GM12873 (cell line): ENCODE measurements at regions not wholly inside any gene's neighbourhood (a gene's known extent, or its start where the extent isn't known, plus 50 kb on each side); places are given as distances from the start of the nearest gene placed in this dataset.

Source experiments
- TF ChIP-seq, protein P1 (sequence below): IDR thresholded peaks from 2 replicates; pipeline ENCODE4 v1.5.1; 2012; ENCODE audit warnings: low read depth, mild to moderate bottlenecking, moderate library complexity, low read length, control low read depth; ENCODE audit not compliant: insufficient read depth; ENCODE audit errors: missing control alignments

- TF ChIP-seq, protein P1, sequence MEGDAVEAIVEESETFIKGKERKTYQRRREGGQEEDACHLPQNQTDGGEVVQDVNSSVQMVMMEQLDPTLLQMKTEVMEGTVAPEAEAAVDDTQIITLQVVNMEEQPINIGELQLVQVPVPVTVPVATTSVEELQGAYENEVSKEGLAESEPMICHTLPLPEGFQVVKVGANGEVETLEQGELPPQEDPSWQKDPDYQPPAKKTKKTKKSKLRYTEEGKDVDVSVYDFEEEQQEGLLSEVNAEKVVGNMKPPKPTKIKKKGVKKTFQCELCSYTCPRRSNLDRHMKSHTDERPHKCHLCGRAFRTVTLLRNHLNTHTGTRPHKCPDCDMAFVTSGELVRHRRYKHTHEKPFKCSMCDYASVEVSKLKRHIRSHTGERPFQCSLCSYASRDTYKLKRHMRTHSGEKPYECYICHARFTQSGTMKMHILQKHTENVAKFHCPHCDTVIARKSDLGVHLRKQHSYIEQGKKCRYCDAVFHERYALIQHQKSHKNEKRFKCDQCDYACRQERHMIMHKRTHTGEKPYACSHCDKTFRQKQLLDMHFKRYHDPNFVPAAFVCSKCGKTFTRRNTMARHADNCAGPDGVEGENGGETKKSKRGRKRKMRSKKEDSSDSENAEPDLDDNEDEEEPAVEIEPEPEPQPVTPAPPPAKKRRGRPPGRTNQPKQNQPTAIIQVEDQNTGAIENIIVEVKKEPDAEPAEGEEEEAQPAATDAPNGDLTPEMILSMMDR, result no peak
These were observed 999.7 kb upstream of the LRRTM1 start for GRCh38 chr2:81304154-81304830.

GRCh38 chr2:81303321-81303720 lies 998.8 kb upstream of the LRRTM1 start:
- TF ChIP-seq, protein P1, result no peak

DNA sequence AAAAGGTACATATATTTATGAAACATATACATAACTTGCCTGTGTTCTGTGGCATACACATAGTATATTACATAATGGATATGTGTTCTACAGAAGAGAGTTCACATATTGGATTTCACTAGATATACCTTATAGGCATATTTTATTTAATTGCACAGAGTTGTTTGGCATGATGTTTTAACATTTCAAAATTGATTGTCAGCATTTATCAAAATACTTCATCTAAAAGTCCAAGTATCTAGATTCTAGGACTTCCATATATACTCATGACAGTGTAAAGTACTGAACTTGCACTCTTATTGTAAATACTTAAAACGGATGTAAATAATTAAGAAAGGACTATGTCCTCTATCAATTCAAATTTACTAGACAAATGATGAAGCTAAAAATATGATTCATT lies 995.3 kb upstream of the LRRTM1 start:
- TF ChIP-seq, protein P1, result no peak

GRCh38 chr2:81290846-81291245 lies 986.3 kb upstream of the LRRTM1 start:
- TF ChIP-seq, protein P1, result no peak

- TF ChIP-seq, protein P1, result no peak
These were observed 978.5 kb upstream of the LRRTM1 start for GRCh38 chr2:81283081-81283480.

GRCh38 chr2:81282151-81282769 lies 977.7 kb upstream of the LRRTM1 start:
- TF ChIP-seq, protein P1, result no peak

DNA sequence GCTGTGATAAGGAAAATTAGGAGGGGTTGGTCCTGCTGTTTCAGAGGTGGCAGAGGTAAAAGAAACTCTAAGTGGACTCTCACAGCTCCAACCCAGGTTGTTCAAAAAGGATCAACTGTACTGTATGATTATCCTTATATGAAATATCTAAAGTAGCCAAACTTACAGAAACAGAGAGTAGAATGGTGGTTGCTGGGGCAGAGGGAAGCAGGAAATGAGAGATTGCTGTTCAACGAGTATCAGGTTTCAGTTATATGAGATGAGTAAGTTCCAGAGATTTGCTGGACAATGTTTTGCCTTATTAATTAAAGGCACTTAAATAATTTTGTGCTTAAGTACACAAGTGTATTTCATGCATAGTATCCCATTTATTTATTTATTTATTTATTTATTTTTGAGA lies 972.0 kb upstream of the LRRTM1 start:
- TF ChIP-seq, protein P1, result no peak
